ENCODE measurements at regions not wholly inside any gene's neighbourhood (a gene's known extent, or its start where the extent isn't known, plus 50 kb on each side); places are given as distances from the start of the nearest gene placed in this dataset.
"Not testable (repeated sequence)": the region's sequence is repeated elsewhere in the genome, so short reads cannot be mapped to it uniquely, and the experiment has no call there.

GRCh38 chr15:22196423-22196822, 116.1 kb downstream of the OR4M2 start:
- not testable (repeated sequence) for TF ChIP-seq POLR2A, CTCF (IDR thresholded peaks at IDR 0.05)

Data from testis (tissue), 2 donors.